SK-N-SH (cell line): ENCODE measurements at regions not wholly inside any gene's neighbourhood (a gene's known extent, or its start where the extent isn't known, plus 50 kb on each side); places are given as distances from the start of the nearest gene placed in this dataset.

Source experiments
- CTCF ChIA-PET: fragments of 300-600, 350-600 bp; formaldehyde crosslinking; extraction: SDS; loops from one replicate; lab custom pipeline; 2021; lab: Yijun Ruan, JAX
- POLR2A ChIA-PET: fragments of 350-600 bp; sonication (Branson Sonifier 250); formaldehyde crosslinking; extraction: SDS; loops from one replicate; lab custom pipeline; 2020; ENCODE audit warnings: antibody characterized with exemption, inconsistent platforms; lab: Yijun Ruan, JAX
- DNase-seq: peaks from one replicate; pipeline ENCODE4 v3.0.0; 2012
- H2AFZ ChIP-seq: fragments of 200-600 bp; sonication (generic); 2 replicates; pipeline ENCODE4 v1.8.1; 2016; ENCODE audit warnings: antibody characterized with exemption, mild to moderate bottlenecking, low read depth
- H3F3A ChIP-seq: fragments of 200-600 bp; sonication (generic); replicated peaks from 2 replicates; pipeline ENCODE3; 2016; ENCODE audit warnings: antibody characterized with exemption, mild to moderate bottlenecking; ENCODE audit not compliant: insufficient read depth
- H3K27ac ChIP-seq, 2 experiments: fragments of 200-500 bp in 1 of 2; fragments of 200-600 bp in 1 of 2; sonication (Bioruptor generic) in 1 of 2; sonication (generic), shearing (Covaris generic) in 1 of 2; 2 replicates each; pipeline versions ENCODE4 v1.5.1 to v1.6.1; 2014 to 2016; ENCODE audit warnings: low read depth in 2 of 2, inconsistent platforms in 1 of 2, low read length in 1 of 2, mild to moderate bottlenecking in 1 of 2, mixed read lengths in 1 of 2
- H3K27me3 ChIP-seq: fragments of 200-600 bp; sonication (generic), shearing (Covaris generic); 2 replicates; pipeline ENCODE4 v1.6.1; 2016; ENCODE audit warnings: mixed run types; ENCODE audit not compliant: insufficient read depth
- H3K36me3 ChIP-seq, 2 experiments: fragments of 200-500 bp in 1 of 2; fragments of 200-600 bp in 1 of 2; sonication (Bioruptor generic) in 1 of 2; sonication (generic) in 1 of 2; replicated peaks in 1 of 2; 2 replicates each; pipeline versions ENCODE3 to v1.5.1; 2014 to 2016; ENCODE audit warnings: low read length in 1 of 2, mild to moderate bottlenecking in 1 of 2; ENCODE audit not compliant: insufficient read depth in 2 of 2, control insufficient read depth in 1 of 2
- H3K4me1 ChIP-seq, 2 experiments: fragments of 200-500 bp in 1 of 2; fragments of 200-600 bp in 1 of 2; sonication (Bioruptor generic) in 1 of 2; sonication (generic), shearing (Covaris generic) in 1 of 2; 2 replicates each; pipeline versions ENCODE4 v1.5.1 to v1.6.1; 2014 to 2016; ENCODE audit warnings: low read depth in 1 of 2, low read length in 1 of 2, mixed run types in 1 of 2; ENCODE audit not compliant: insufficient read depth in 2 of 2, control insufficient read depth in 1 of 2
- H3K4me2 ChIP-seq: fragments of 200-600 bp; sonication (generic), shearing (Covaris generic); 2 replicates; pipeline ENCODE4 v1.6.1; 2017; ENCODE audit warnings: mixed run types
- H3K4me3 ChIP-seq, 2 experiments: fragments of 200-500 bp in 1 of 2; fragments of 200-600 bp in 1 of 2; sonication (Bioruptor generic) in 1 of 2; sonication (generic), shearing (Covaris generic) in 1 of 2; 2 replicates each; pipeline versions ENCODE4 v1.5.1 to v1.8.1; 2014 to 2016; ENCODE audit warnings: low read depth in 2 of 2, inconsistent platforms in 1 of 2, low read length in 1 of 2, mild to moderate bottlenecking in 1 of 2, mixed read lengths in 1 of 2, moderate library complexity in 1 of 2
- H3K79me2 ChIP-seq: fragments of 200-600 bp; sonication (generic); 2 replicates; pipeline ENCODE4 v1.8.1; 2017; ENCODE audit warnings: mild to moderate bottlenecking; ENCODE audit not compliant: insufficient read depth
- H3K9ac ChIP-seq: fragments of 200-600 bp; sonication (generic); 2 replicates; pipeline ENCODE4 v1.6.1; 2017; ENCODE audit warnings: mixed run types
- H3K9me2 ChIP-seq: fragments of 200-600 bp; sonication (generic); 2 replicates; pipeline ENCODE4 v1.6.1; 2017; ENCODE audit warnings: mixed run types
- H3K9me3 ChIP-seq: fragments of 200-600 bp; sonication (generic); 2 replicates; pipeline ENCODE4 v1.6.1; 2017; ENCODE audit warnings: mixed run types, mild to moderate bottlenecking, moderate library complexity
- H4K20me1 ChIP-seq: fragments of 200-600 bp; sonication (generic); 2 replicates; pipeline ENCODE4 v1.6.1; 2017; ENCODE audit warnings: mild to moderate bottlenecking, mixed run types; ENCODE audit not compliant: insufficient read depth
- CTCF ChIP-seq: fragments of 200-600 bp; sonication (generic); IDR thresholded peaks from 2 replicates; pipeline ENCODE4 v1.6.1; 2017; ENCODE audit warnings: antibody characterized with exemption, mild to moderate bottlenecking, moderate library complexity
- ELF1 ChIP-seq: IDR thresholded peaks from 2 replicates; pipeline ENCODE4 v1.4.0; 2012
- EP300 ChIP-seq, 2 experiments: IDR thresholded peaks; 2 replicates each; pipeline versions ENCODE4 v1.4.0 to v1.6.1; 2012; ENCODE audit warnings: borderline replicate concordance in 1 of 2, low read depth in 1 of 2, low read length in 1 of 2
- EZH2phosphoT487 ChIP-seq: fragments of 200-600 bp; sonication (generic); IDR thresholded peaks from 2 replicates; pipeline ENCODE4 v1.6.1; 2017; ENCODE audit warnings: low read depth, mixed run types, mild to moderate bottlenecking, antibody characterized with exemption, moderate library complexity, borderline replicate concordance
- FOSL2 ChIP-seq: IDR thresholded peaks from 2 replicates; pipeline ENCODE4 v1.4.0; 2012; ENCODE audit warnings: low read depth, mild to moderate bottlenecking, moderate library complexity, borderline replicate concordance
- FOXJ3 ChIP-seq: sonication (generic); formaldehyde crosslinking; IDR thresholded peaks from 2 replicates; pipeline ENCODE4 v1.5.1; 2020; ENCODE audit warnings: mild to moderate bottlenecking, missing genetic modification reagents
- GATA2 ChIP-seq: sonication (generic); formaldehyde crosslinking; IDR thresholded peaks from 2 replicates; pipeline ENCODE4 v1.5.0; 2020; ENCODE audit warnings: mild to moderate bottlenecking, missing genetic modification reagents
- JUND ChIP-seq: IDR thresholded peaks from 2 replicates; pipeline ENCODE4 v1.4.0; 2012
- MEF2A ChIP-seq: IDR thresholded peaks from 2 replicates; pipeline ENCODE4 v1.4.0; 2012; ENCODE audit warnings: low read depth, borderline replicate concordance
- NFIC ChIP-seq: IDR thresholded peaks from 2 replicates; pipeline ENCODE4 v1.4.0; 2012; ENCODE audit warnings: borderline replicate concordance
- NRF1 ChIP-seq: IDR thresholded peaks from 2 replicates; pipeline ENCODE4 v1.6.1; 2012; ENCODE audit warnings: low read depth, mild to moderate bottlenecking, low read length
- POLR2AphosphoS5 ChIP-seq: IDR thresholded peaks from 2 replicates; pipeline ENCODE4 v1.6.1; 2012; ENCODE audit warnings: low read depth, low read length
- RCOR1 ChIP-seq: fragments of 150-350 bp; IDR thresholded peaks from 2 replicates; pipeline ENCODE4 v1.6.1; 2017; ENCODE audit warnings: antibody characterized with exemption, low read length
- RXRA ChIP-seq: IDR thresholded peaks from 2 replicates; pipeline ENCODE4 v1.4.0; 2012; ENCODE audit warnings: low read depth, mild to moderate bottlenecking, borderline replicate concordance
- TEAD4 ChIP-seq: IDR thresholded peaks from 2 replicates; pipeline ENCODE4 v1.4.0; 2012; ENCODE audit warnings: mild to moderate bottlenecking, borderline replicate concordance; ENCODE audit not compliant: insufficient read depth
- USF2 ChIP-seq: fragments of 150-350 bp; IDR thresholded peaks from 2 replicates; pipeline ENCODE4 v1.6.1; 2017; ENCODE audit warnings: antibody characterized with exemption, low read length, low read depth, borderline replicate concordance
- TF ChIP-seq, protein P1 (sequence below): IDR thresholded peaks from 2 replicates; pipeline ENCODE4; 2012
- TF ChIP-seq, protein P2 (sequence below): IDR thresholded peaks from 2 replicates; pipeline ENCODE4 v1.6.1; 2012; ENCODE audit warnings: mild to moderate bottlenecking, low read depth, low read length, moderate library complexity
- TF ChIP-seq, protein P3 (sequence below): IDR thresholded peaks from 2 replicates; pipeline ENCODE4 v1.4.0; 2012; ENCODE audit warnings: low read depth, borderline replicate concordance
- TF ChIP-seq, protein P4 (sequence below): IDR thresholded peaks from 2 replicates; pipeline ENCODE4 v1.4.0; 2012; ENCODE audit warnings: low read depth, borderline replicate concordance

DNA sequence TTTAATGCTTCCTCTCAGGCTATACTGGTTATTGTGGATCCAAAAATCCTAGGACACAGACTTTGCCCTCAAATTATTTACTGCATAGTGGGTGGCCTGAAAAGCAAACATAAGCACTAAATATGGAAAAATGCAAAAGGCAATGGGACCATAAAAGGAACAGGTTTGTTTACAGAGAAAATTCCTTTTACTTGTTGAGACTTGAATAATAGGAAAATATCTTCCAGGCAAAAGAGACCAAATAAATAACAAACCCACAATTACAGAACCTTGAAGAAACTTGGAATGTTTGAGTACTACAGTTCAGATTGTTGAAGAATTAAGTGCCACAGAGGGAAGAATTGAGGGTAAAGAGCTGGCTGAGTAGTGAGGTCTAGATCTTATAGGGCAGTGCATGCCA is 711.0 kb downstream of the C4orf33 start:
- Histone ChIP-seq H3K36me3 (no peaks in the 10 kb centered on the region), H4K20me1 (no peaks in the 10 kb centered on the region), H3K4me3 (no peak overlapping the region), H2AFZ (no peak overlapping the region), H3K9ac (no peak overlapping the region), H3K9me2 (no peaks in the 10 kb centered on the region), H3F3A (no peaks in the 10 kb centered on the region), H3K4me2 (no peak overlapping the region), H3K27me3 (no peaks in the 10 kb centered on the region), H3K79me2 (no peaks in the 10 kb centered on the region), H3K27ac (no peak overlapping the region)
- POLR2A ChIA-PET, result no interaction called here
- TF ChIP-seq NRF1 (no peak), FOXJ3 (CRISPR knock-in tag) (no peak), EZH2phosphoT487 (no peak), USF2 (no peak), MEF2A (no peak), ELF1 (no peak), NFIC (no peak), FOSL2 (no peak), GATA2 (CRISPR knock-in tag) (no peak), CTCF (no peak), RXRA (no peak), RCOR1 (no peak), EP300 (IDR thresholded peaks at IDR 0.05; ENCODE audit: borderline replicate concordance in 1 of 2, low read depth in 1 of 2, low read length in 1 of 2) (no peak), POLR2AphosphoS5 (no peak), JUND (no peak), TEAD4 (no peak)
- TF ChIP-seq, protein P1, sequence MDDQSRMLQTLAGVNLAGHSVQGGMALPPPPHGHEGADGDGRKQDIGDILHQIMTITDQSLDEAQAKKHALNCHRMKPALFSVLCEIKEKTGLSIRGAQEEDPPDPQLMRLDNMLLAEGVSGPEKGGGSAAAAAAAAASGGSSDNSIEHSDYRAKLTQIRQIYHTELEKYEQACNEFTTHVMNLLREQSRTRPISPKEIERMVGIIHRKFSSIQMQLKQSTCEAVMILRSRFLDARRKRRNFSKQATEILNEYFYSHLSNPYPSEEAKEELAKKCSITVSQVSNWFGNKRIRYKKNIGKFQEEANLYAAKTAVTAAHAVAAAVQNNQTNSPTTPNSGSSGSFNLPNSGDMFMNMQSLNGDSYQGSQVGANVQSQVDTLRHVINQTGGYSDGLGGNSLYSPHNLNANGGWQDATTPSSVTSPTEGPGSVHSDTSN, result no peak
- TF ChIP-seq, protein P2, sequence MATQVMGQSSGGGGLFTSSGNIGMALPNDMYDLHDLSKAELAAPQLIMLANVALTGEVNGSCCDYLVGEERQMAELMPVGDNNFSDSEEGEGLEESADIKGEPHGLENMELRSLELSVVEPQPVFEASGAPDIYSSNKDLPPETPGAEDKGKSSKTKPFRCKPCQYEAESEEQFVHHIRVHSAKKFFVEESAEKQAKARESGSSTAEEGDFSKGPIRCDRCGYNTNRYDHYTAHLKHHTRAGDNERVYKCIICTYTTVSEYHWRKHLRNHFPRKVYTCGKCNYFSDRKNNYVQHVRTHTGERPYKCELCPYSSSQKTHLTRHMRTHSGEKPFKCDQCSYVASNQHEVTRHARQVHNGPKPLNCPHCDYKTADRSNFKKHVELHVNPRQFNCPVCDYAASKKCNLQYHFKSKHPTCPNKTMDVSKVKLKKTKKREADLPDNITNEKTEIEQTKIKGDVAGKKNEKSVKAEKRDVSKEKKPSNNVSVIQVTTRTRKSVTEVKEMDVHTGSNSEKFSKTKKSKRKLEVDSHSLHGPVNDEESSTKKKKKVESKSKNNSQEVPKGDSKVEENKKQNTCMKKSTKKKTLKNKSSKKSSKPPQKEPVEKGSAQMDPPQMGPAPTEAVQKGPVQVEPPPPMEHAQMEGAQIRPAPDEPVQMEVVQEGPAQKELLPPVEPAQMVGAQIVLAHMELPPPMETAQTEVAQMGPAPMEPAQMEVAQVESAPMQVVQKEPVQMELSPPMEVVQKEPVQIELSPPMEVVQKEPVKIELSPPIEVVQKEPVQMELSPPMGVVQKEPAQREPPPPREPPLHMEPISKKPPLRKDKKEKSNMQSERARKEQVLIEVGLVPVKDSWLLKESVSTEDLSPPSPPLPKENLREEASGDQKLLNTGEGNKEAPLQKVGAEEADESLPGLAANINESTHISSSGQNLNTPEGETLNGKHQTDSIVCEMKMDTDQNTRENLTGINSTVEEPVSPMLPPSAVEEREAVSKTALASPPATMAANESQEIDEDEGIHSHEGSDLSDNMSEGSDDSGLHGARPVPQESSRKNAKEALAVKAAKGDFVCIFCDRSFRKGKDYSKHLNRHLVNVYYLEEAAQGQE, result no peak
- TF ChIP-seq, protein P3, sequence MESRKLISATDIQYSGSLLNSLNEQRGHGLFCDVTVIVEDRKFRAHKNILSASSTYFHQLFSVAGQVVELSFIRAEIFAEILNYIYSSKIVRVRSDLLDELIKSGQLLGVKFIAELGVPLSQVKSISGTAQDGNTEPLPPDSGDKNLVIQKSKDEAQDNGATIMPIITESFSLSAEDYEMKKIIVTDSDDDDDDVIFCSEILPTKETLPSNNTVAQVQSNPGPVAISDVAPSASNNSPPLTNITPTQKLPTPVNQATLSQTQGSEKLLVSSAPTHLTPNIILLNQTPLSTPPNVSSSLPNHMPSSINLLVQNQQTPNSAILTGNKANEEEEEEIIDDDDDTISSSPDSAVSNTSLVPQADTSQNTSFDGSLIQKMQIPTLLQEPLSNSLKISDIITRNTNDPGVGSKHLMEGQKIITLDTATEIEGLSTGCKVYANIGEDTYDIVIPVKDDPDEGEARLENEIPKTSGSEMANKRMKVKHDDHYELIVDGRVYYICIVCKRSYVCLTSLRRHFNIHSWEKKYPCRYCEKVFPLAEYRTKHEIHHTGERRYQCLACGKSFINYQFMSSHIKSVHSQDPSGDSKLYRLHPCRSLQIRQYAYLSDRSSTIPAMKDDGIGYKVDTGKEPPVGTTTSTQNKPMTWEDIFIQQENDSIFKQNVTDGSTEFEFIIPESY, result no peak
- TF ChIP-seq, protein P4, sequence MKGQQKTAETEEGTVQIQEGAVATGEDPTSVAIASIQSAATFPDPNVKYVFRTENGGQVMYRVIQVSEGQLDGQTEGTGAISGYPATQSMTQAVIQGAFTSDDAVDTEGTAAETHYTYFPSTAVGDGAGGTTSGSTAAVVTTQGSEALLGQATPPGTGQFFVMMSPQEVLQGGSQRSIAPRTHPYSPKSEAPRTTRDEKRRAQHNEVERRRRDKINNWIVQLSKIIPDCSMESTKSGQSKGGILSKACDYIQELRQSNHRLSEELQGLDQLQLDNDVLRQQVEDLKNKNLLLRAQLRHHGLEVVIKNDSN, result no peak
- TF ChIP-seq, all 33 proteins: peak for 0
- H3K4me1 ChIP-seq, result no peaks in the 10 kb centered on the region
- DNase-seq, result no peak
- CTCF ChIA-PET, result no interaction called here
- H3K9me3 ChIP-seq, result no peaks in the 10 kb centered on the region
